OCI-LY7 (cell line): ENCODE measurements at regions not wholly inside any gene's neighbourhood (a gene's known extent, or its start where the extent isn't known, plus 50 kb on each side); places are given as distances from the start of the nearest gene placed in this dataset.

Experiments used
- BruUV-seq: library from RNA; stranded (reverse); fragments of 400-500 nt; replicated peaks from 2 replicates; lab custom pipeline; 2021; lab: Mats Ljungman, UMichigan
- CTCF ChIA-PET: fragments of 300-600 bp; sonication (Branson Sonifier 250); formaldehyde crosslinking; loops from one replicate; lab custom pipeline; 2022; ENCODE audit warnings: antibody characterized with exemption; ENCODE audit not compliant: unreplicated experiment; lab: Charles Lee
- POLR2A ChIA-PET: fragments of 300-600 bp; sonication (Branson Sonifier 250); formaldehyde crosslinking; loops from one replicate; lab custom pipeline; 2022; ENCODE audit warnings: antibody characterized with exemption; lab: Charles Lee
- DNase-seq: peaks from one replicate; pipeline ENCODE4 v3.0.0-alpha.2; 2015; ENCODE audit warnings: low spot score
- H2AFZ ChIP-seq: fragments of 200-600 bp; sonication (generic), shearing (Covaris generic); 2 replicates; pipeline ENCODE4 v1.6.1; 2014; ENCODE audit warnings: mild to moderate bottlenecking, antibody characterized with exemption, low read length, moderate library complexity
- H3K27ac ChIP-seq: fragments of 200-600 bp; sonication (generic); 2 replicates; pipeline ENCODE4 v1.5.1; 2014; ENCODE audit warnings: mixed run types, low read depth, mild to moderate bottlenecking, moderate library complexity, low read length, inconsistent platforms; ENCODE audit not compliant: poor library complexity, severe bottlenecking
- H3K36me3 ChIP-seq: fragments of 200-600 bp; sonication (generic); 2 replicates; pipeline ENCODE4 v1.6.1; 2014; ENCODE audit warnings: mild to moderate bottlenecking, antibody characterized with exemption, low read length, moderate library complexity, mixed read lengths; ENCODE audit not compliant: insufficient read depth
- H3K4me1 ChIP-seq: fragments of 200-600 bp; sonication (generic); 2 replicates; pipeline ENCODE4 v1.5.1; 2014; ENCODE audit warnings: mild to moderate bottlenecking, low read length; ENCODE audit not compliant: insufficient read depth, poor library complexity, severe bottlenecking
- H3K4me2 ChIP-seq: fragments of 200-600 bp; sonication (generic); 2 replicates; pipeline ENCODE4 v1.6.1; 2014; ENCODE audit warnings: mild to moderate bottlenecking, low read length
- H3K4me3 ChIP-seq: fragments of 200-600 bp; sonication (generic); 2 replicates; pipeline ENCODE4 v1.5.1; 2014; ENCODE audit warnings: mild to moderate bottlenecking, low read depth, low read length; ENCODE audit not compliant: poor library complexity, severe bottlenecking
- H3K79me2 ChIP-seq: fragments of 200-600 bp; sonication (generic); 2 replicates; pipeline ENCODE4 v1.6.1; 2016; ENCODE audit warnings: low read depth, mild to moderate bottlenecking, low read length, moderate library complexity, mixed read lengths; ENCODE audit not compliant: insufficient read depth
- H3K9me2 ChIP-seq: fragments of 200-600 bp; sonication (generic); 2 replicates; pipeline ENCODE4 v1.6.1; 2016; ENCODE audit warnings: mild to moderate bottlenecking, low read length, mixed read lengths; ENCODE audit not compliant: insufficient read depth
- H3K9me3 ChIP-seq: fragments of 200-600 bp; sonication (generic); 2 replicates; pipeline ENCODE4 v1.6.1; 2014; ENCODE audit warnings: mild to moderate bottlenecking, mixed run types, low read length, mixed read lengths
- H4K20me1 ChIP-seq: fragments of 200-600 bp; sonication (generic); 2 replicates; pipeline ENCODE4 v1.6.1; 2014; ENCODE audit warnings: mild to moderate bottlenecking, antibody characterized with exemption, low read length, moderate library complexity, mixed read lengths; ENCODE audit not compliant: insufficient read depth
- EZH2phosphoT487 ChIP-seq: fragments of 200-600 bp; sonication (generic); IDR thresholded peaks from 2 replicates; pipeline ENCODE4 v1.6.1; 2018; ENCODE audit warnings: low read depth, borderline replicate concordance, mild to moderate bottlenecking, mixed run types, antibody characterized with exemption, low read length, moderate library complexity, mixed read lengths
- intact Hi-C: fragments of 100-400 bp; cut with micrococcal nuclease; formaldehyde crosslinking; loops from one replicate; pipeline ENCODE4 v1.10.0; 2022; ENCODE audit not compliant: unreplicated experiment
- TF ChIP-seq, protein P1 (sequence below): fragments of 200-600 bp; sonication (generic); conservative IDR thresholded peaks from 2 replicates; pipeline ENCODE4 v1.5.1; 2014; ENCODE audit warnings: mild to moderate bottlenecking, antibody characterized with exemption, low read length, moderate library complexity, mixed read lengths

DNA sequence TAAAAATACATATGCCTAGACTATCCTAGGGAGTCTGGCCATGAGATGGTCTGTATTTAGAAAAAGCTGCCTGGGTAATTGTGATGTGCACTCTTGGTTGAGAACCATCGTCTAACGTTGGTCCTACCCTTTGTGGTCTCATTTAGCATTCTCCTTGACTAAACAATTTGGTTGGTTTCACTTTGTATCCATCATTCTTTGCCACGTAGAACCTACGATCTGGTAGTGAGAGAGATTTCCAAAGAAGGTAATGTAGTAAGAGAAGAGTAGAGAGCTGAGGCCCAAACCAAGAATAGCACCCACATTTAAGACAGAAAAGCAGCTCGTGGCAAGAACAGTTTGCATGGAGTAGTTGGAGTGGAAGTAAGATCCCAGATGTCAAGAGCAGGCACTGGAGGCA is 219.8 kb downstream of the TMEM200A start:
- CTCF ChIA-PET = no interaction called here
- Histone ChIP-seq H3K4me1 (no peaks in the 10 kb centered on the region), H4K20me1 (0 out of 2 replicates have a peak, but pooled peaks cover 2% of the 10 kb centered on the region), H2AFZ (no peak overlapping the region), H3K9me3 (no peaks in the 10 kb centered on the region), H3K4me2 (no peak overlapping the region), H3K27ac (no peak overlapping the region), H3K9me2 (no peaks in the 10 kb centered on the region), H3K4me3 (no peak overlapping the region), H3K36me3 (no peaks in the 10 kb centered on the region), H3K79me2 (no peaks in the 10 kb centered on the region)
- no TSS peak for BruUV-seq
- TF ChIP-seq, protein P1, sequence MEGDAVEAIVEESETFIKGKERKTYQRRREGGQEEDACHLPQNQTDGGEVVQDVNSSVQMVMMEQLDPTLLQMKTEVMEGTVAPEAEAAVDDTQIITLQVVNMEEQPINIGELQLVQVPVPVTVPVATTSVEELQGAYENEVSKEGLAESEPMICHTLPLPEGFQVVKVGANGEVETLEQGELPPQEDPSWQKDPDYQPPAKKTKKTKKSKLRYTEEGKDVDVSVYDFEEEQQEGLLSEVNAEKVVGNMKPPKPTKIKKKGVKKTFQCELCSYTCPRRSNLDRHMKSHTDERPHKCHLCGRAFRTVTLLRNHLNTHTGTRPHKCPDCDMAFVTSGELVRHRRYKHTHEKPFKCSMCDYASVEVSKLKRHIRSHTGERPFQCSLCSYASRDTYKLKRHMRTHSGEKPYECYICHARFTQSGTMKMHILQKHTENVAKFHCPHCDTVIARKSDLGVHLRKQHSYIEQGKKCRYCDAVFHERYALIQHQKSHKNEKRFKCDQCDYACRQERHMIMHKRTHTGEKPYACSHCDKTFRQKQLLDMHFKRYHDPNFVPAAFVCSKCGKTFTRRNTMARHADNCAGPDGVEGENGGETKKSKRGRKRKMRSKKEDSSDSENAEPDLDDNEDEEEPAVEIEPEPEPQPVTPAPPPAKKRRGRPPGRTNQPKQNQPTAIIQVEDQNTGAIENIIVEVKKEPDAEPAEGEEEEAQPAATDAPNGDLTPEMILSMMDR = no peak
- TF ChIP-seq EZH2phosphoT487 = no peak
- intact Hi-C loops = no loop called here
- no peak for DNase-seq
- POLR2A ChIA-PET = interaction anchor here (0.8 to 1.1 kb wide), 2 partner anchors 8 to 13 kb away, joined by 3 read pairs; no protein-coding TSS in a partner anchor

DNA sequence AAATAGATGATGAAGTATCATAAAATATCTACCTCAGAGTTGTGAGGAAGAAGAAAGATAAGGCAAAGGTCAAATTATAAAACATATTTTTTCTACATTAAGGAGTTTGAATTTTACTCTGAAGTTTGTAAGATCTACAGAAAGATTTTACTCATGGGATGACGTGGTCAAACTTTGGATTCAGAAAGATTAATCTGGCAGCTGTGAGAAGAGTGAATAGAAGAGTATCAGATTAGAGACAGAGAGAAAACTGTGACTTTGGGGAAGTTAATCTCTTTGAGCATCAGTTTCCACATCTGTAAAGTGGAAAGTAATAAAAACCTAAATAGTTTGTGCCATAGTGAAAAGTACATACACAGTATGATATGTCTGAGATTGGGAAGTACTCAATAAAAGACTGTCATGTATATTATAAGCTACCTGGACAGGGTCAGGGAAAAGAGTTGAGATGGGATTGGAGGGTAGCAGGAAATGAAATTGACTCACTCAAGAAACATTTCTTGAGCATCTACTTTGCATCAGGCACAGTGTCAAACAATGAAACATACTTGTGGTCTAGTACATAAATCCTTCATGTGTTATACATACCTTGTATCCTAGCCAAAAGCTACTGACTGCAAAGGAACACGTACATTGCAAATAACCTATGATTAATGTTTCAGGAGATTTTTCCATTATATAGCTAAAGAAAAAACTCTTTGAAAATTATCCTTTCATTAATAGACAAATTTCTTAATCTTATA is 222.1 kb downstream of the TMEM200A start:
- TF ChIP-seq EZH2phosphoT487 = no peak
- ChIA-PET POLR2A (no interaction called here), CTCF (no interaction called here)
- 0 out of 2 replicates have a peak, but pooled peaks cover 2% of the 10 kb centered on the region for H4K20me1 ChIP-seq
- no peaks in the 10 kb centered on the region for H3K4me1 ChIP-seq
- no peak overlapping the region for H3K4me2 ChIP-seq
- no peak overlapping the region for H3K4me3 ChIP-seq
- H3K79me2 ChIP-seq = no peaks in the 10 kb centered on the region
- no TSS peak for BruUV-seq
- no peaks in the 10 kb centered on the region for H3K9me3 ChIP-seq
- DNase-seq = no peak
- intact Hi-C loops = no loop called here
- H3K9me2 ChIP-seq = no peaks in the 10 kb centered on the region
- H2AFZ ChIP-seq = no peak overlapping the region
- H3K27ac ChIP-seq = no peak overlapping the region
- H3K36me3 ChIP-seq = no peaks in the 10 kb centered on the region

DNA sequence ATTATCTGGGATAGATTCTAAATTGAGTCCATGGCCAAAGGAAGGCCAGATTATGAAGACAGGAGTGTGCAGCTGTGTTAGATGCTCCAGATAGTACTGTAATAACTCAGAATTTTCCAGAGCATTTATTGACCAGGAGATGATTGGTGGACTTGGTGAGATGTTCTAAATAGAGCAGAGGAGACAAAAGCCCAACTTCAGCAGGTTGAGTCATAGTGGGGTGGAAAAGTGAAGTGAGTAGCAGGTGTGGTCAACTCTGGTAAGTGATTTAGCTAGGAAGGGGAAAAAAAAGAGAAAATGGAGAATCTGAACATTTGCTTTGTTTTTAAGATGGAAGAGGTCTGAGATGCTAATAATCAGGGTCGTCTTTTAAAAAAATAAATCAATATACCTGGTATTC is 227.4 kb downstream of the TMEM200A start:
- Histone ChIP-seq H3K4me3 (no peak overlapping the region), H3K4me1 (no peaks in the 10 kb centered on the region), H3K27ac (no peak overlapping the region), H3K9me2 (no peaks in the 10 kb centered on the region), H3K4me2 (no peak overlapping the region), H3K79me2 (no peaks in the 10 kb centered on the region), H3K9me3 (no peaks in the 10 kb centered on the region), H3K36me3 (no peaks in the 10 kb centered on the region), H4K20me1 (no peaks in the 10 kb centered on the region), H2AFZ (no peak overlapping the region)
- POLR2A ChIA-PET = no interaction called here
- TF ChIP-seq EZH2phosphoT487 = no peak
- TF ChIP-seq, protein P1 = no peak
- CTCF ChIA-PET = no interaction called here
- DNase-seq = no peak
- intact Hi-C loops = no loop called here
- BruUV-seq = no TSS peak
